ENCODE measurements at regions not wholly inside any gene's neighbourhood (a gene's known extent, or its start where the extent isn't known, plus 50 kb on each side); places are given as distances from the start of the nearest gene placed in this dataset.

GRCh38 chr6:66556936-66557335 is 849.9 kb upstream of the EYS start:
- CTCF ChIA-PET: interaction anchor here (1.7 kb wide), 1 partner anchor 11 kb away, joined by 4 read pairs; no protein-coding TSS in a partner anchor
- no peak for DNase-seq (ENCODE audit: extremely low spot score)
- TF ChIP-seq ARNT (IDR thresholded peaks at IDR 0.05) (no peak), SUZ12 (IDR thresholded peaks at IDR 0.05) (no peak), ELF4 (IDR thresholded peaks at IDR 0.05) (no peak), FOXK2 (IDR thresholded peaks at IDR 0.05) (no peak), NFRKB (IDR thresholded peaks at IDR 0.05) (no peak), L3MBTL2 (conservative IDR thresholded peaks at IDR 0.05) (no peak), FOXM1 (IDR thresholded peaks at IDR 0.05; ENCODE audit: borderline replicate concordance) (no peak), HDGF (IDR thresholded peaks at IDR 0.05; ENCODE audit: borderline replicate concordance) (no peak), TARDBP (IDR thresholded peaks at IDR 0.05) (no peak), PKNOX1 (IDR thresholded peaks at IDR 0.05) (no peak), ZNF384 (IDR thresholded peaks at IDR 0.05) (no peak)
- POLR2A ChIA-PET: no interaction called here

- no peak for DNase-seq (ENCODE audit: extremely low spot score)
- ChIA-PET POLR2A (no interaction called here), CTCF (no interaction called here)
- TF ChIP-seq PKNOX1 (IDR thresholded peaks at IDR 0.05) (no peak), FOXK2 (IDR thresholded peaks at IDR 0.05) (no peak), NFRKB (IDR thresholded peaks at IDR 0.05) (no peak), ELF4 (IDR thresholded peaks at IDR 0.05) (no peak)
Observed at GRCh38 chr6:66555082-66555481, 848.1 kb upstream of the EYS start.

GRCh38 chr6:66553441-66553840 is 846.4 kb upstream of the EYS start:
- ChIA-PET CTCF (no interaction called here), POLR2A (no interaction called here)
- DNase-seq (ENCODE audit: extremely low spot score): no peak
- no peak for TF ChIP-seq NFRKB (IDR thresholded peaks at IDR 0.05)
- no peak for TF ChIP-seq BHLHE40 (IDR thresholded peaks at IDR 0.05; ENCODE audit: borderline replicate concordance)
- no peak for TF ChIP-seq LEF1 (IDR thresholded peaks at IDR 0.05; ENCODE audit: borderline replicate concordance)
- no peak for TF ChIP-seq CTBP1 (IDR thresholded peaks at IDR 0.05; ENCODE audit: borderline replicate concordance)
- no peak for TF ChIP-seq ELF4 (IDR thresholded peaks at IDR 0.05)
- TF ChIP-seq ZNF384 (IDR thresholded peaks at IDR 0.05): no peak
- TF ChIP-seq FOXK2 (IDR thresholded peaks at IDR 0.05): no peak
- TF ChIP-seq SP1 (IDR thresholded peaks at IDR 0.05): no peak
- TF ChIP-seq PKNOX1 (IDR thresholded peaks at IDR 0.05): no peak
- TF ChIP-seq TARDBP (IDR thresholded peaks at IDR 0.05): no peak
- no peak for TF ChIP-seq HDGF (IDR thresholded peaks at IDR 0.05; ENCODE audit: borderline replicate concordance)
- no peak for TF ChIP-seq FOXA1 (IDR thresholded peaks at IDR 0.05)
- no peak for TF ChIP-seq L3MBTL2 (conservative IDR thresholded peaks at IDR 0.05)
- TF ChIP-seq FOXM1 (IDR thresholded peaks at IDR 0.05; ENCODE audit: borderline replicate concordance): no peak

- no peak for TF ChIP-seq LEF1 (IDR thresholded peaks at IDR 0.05; ENCODE audit: borderline replicate concordance)
- ChIA-PET CTCF (no interaction called here), POLR2A (no interaction called here)
- DNase-seq (ENCODE audit: extremely low spot score): no peak
Observed at GRCh38 chr6:66538551-66539135, 831.6 kb upstream of the EYS start.

- TF ChIP-seq ELF4 (IDR thresholded peaks at IDR 0.05) (no peak), SP1 (IDR thresholded peaks at IDR 0.05) (no peak), LEF1 (IDR thresholded peaks at IDR 0.05; ENCODE audit: borderline replicate concordance) (no peak), FOXK2 (IDR thresholded peaks at IDR 0.05) (no peak), PKNOX1 (IDR thresholded peaks at IDR 0.05) (peak; percentile 72), FOXM1 (IDR thresholded peaks at IDR 0.05; ENCODE audit: borderline replicate concordance) (no peak), FOXA1 (IDR thresholded peaks at IDR 0.05) (no peak), ARNT (IDR thresholded peaks at IDR 0.05) (no peak)
- POLR2A ChIA-PET: no interaction called here
- DNase-seq (ENCODE audit: extremely low spot score): no peak
- CTCF ChIA-PET: no interaction called here
Observed at GRCh38 chr6:66533921-66534404, 826.9 kb upstream of the EYS start.

- ChIA-PET CTCF (no interaction called here), POLR2A (no interaction called here)
- DNase-seq (ENCODE audit: extremely low spot score): no peak
- TF ChIP-seq ARNT (IDR thresholded peaks at IDR 0.05) (no peak), FOXK2 (IDR thresholded peaks at IDR 0.05) (no peak), FOXM1 (IDR thresholded peaks at IDR 0.05; ENCODE audit: borderline replicate concordance) (no peak), ELF4 (IDR thresholded peaks at IDR 0.05) (no peak), FOXA1 (IDR thresholded peaks at IDR 0.05) (no peak), BHLHE40 (IDR thresholded peaks at IDR 0.05; ENCODE audit: borderline replicate concordance) (no peak), PKNOX1 (IDR thresholded peaks at IDR 0.05) (no peak), SUZ12 (IDR thresholded peaks at IDR 0.05) (no peak), LEF1 (IDR thresholded peaks at IDR 0.05; ENCODE audit: borderline replicate concordance) (no peak)
Observed at GRCh38 chr6:66526061-66526460, 819.0 kb upstream of the EYS start.
